HG02885 (cell line): ENCODE measurements at regions not wholly inside any gene's neighbourhood (a gene's known extent, or its start where the extent isn't known, plus 50 kb on each side); places are given as distances from the start of the nearest gene placed in this dataset.
"Not testable (repeated sequence)": the region's sequence is repeated elsewhere in the genome, so short reads cannot be mapped to it uniquely, and the experiment has no call there.

Source experiments
- ATAC-seq: cut with Tn5 transposase; IDR thresholded peaks from one replicate; pipeline ENCODE4 v1.9.1; 2021; ENCODE audit warnings: mild to moderate bottlenecking; ENCODE audit not compliant: unreplicated experiment, poor library complexity

DNA sequence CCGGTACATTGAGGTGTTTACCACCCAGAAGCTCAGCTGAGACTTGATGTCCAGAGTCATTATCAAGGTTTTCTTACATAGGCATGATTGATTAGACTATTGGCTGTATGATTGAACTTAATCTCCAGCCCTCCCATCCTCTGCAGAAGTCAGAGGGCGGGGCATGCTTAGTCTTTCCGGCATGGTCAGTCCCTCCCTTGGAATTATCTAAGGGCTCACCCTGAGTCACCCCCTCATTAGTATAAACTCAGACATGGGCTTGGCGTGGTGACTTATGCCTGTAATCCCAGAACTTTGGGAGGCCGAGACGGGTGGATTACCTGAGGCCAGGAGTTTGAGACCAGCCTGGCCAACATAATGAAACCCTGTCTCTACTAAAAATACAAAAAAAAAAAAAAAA is 243.9 kb downstream of the VAPA start:
- ATAC-seq, result no peak

- no peak for ATAC-seq
Measured at GRCh38 chr18:10160251-10160650, 246.4 kb downstream of the VAPA start.

GRCh38 chr18:10161315-10161714 is 247.5 kb downstream of the VAPA start:
- ATAC-seq, result no peak

DNA sequence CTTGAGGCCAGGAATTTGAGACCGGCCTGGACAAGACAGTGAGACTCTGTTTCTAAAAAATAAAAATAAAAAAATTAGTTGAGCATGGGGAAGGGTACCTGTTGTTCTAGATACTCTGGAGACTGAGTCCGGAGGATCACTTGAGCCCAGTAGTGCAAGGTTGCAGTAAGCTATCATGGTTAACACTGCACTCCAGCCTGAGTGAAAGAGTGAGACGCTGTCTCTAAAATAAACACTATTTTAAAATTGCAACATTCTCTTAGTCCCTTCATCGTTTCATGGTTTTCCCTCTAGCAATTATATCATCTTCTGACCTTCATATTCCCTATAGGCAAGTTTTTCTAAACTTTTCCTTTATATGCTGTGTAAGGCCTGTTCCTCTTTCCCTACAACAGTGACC is 248.5 kb downstream of the VAPA start:
- ATAC-seq, result no peak

- ATAC-seq, result no peak
Measured at GRCh38 chr18:10164271-10165071, 250.7 kb downstream of the VAPA start.

- ATAC-seq, result no peak
Measured at GRCh38 chr18:10166164-10166807, 252.5 kb downstream of the VAPA start.

GRCh38 chr18:10167759-10168158 is 253.9 kb downstream of the VAPA start:
- no peak for ATAC-seq

GRCh38 chr18:10168477-10168876 is 254.7 kb downstream of the VAPA start:
- ATAC-seq, result no peak

DNA sequence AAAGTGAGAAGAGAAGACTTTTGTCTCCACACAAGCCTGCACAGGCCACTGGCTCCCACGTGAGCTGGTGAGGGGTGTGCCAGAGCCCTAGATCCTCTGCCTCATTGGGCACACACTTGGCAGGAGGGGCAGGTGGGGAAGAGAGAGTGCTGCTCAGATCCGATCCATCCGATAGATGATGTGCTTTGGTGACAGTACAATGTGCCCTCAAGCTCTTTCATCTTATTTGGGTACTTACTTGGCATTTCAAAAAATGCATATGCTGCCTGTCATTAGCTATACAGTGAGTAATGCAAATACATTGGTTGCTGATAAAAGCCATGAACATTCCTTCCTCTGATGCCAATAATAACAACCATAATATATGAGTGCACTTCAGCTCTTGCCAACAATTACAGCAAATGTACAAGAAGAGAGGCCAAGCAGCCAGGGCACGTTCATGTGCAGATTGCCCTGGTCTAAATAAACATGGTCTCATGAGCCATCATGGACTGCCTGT is 255.3 kb downstream of the VAPA start:
- ATAC-seq, result no peak

DNA sequence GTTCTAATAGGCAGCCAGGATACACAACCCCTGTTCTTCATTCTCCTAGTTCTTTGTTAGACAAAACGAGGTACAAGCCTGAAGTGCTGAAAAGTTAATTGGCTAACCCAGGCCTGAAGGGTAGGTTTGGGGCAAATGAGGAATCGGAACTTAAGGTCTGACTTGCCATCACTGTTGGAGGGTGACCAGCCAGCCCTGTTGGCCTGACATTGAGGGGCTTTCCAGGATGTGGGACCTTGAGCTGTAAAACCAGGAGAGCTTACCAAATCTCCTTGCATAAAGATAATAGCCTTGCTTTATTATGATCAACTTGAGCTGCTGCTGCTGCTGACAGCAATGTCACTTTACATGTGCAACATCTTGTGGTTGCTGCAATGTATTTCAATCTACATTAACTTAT is 256.0 kb downstream of the VAPA start:
- no peak for ATAC-seq

GRCh38 chr18:10170375-10170774 is 256.6 kb downstream of the VAPA start:
- ATAC-seq, result no peak

GRCh38 chr18:10175333-10175732 is 261.5 kb downstream of the VAPA start:
- not testable (repeated sequence) for ATAC-seq

- not testable (repeated sequence) for ATAC-seq
Measured at GRCh38 chr18:10179326-10179725, 265.5 kb downstream of the VAPA start.

DNA sequence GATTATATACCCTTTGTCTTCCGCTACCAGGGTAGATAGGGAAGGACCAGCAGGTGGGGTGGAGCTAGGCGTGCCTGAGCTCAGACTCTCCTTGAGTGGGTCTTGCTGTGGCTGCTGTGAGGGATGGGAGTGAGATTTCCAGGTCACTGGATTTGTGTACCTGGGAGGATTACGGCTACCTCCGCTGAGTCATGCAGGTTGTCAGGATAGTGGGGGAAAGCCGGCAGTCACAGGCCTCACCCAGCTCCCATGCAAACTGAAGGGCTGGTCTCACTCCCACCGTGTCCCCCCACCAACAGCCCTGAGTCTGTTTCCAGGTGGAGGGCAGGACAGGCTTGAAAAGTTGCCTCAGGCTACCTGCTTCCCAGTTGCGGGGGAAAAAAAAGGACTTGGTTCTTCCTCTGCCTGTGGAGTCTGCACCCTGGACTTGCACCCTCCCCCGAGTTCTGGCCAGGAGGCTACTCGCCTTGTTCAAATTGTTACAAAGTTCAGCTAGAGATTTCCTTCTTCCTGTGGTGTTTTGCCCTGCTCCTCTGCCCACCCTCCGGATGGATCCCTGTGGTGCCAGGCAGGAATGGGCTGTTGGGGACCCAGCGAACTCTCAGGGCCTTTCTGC is 268.3 kb downstream of the VAPA start:
- ATAC-seq, result no peak

DNA sequence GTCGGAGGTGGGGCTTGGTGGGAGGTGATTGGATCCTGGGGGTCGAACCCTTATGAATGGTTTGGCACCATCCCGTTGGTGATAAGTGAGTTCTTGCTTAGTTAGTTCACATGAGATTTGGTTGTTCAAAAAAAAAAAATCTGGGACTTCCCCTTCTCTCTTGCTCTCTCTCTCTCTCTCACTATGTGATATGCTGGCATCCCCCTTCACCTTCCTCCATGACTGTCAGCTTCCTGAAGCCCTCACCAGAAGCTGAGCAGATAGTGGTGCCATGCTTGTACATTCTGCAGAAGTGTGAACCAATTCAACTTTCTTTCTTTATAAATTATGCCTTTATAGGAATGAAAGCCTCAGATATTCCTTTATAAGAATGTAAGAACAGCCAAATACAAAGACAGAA is 269.7 kb upstream of the APCDD1 start:
- no peak for ATAC-seq

DNA sequence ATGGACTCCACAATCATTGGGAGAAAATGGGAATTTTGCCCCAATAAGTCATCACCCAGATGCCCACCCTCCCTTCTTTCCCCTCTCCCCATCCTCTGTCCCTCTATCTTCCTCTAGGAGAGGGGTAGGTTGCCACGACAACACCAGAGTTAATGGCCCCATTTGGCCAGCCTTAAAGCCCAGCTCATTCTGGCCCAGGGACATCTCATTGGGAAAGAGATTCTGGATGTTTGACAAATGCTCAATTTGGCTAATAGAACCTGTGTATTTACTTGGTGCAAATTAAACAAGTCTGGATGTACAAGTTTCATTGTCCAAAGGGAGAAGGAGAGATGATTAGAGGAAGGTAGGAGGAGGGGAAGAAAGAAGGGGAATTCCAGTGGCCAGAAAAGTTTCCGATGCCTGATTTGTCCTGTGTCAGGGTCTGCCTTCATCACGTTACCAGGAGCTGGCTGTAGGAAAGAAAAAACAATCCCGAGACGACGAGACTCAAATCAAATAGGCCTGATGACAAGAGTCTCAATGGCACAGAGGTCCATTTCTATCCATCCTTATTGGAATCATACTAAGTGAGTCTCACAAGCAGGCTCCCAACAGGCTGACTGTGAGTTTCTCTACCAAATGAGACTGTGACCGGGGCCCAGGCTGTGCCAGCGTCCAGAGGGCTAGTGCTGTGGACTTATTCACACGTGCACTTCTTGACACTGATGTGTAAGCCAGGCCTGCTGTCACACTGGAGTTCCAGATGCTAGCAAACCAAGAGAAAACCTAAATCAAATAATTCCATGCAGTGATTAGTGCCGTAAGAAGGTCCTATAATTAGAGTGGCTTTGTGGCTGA is 265.2 kb upstream of the APCDD1 start:
- ATAC-seq, result no peak

GRCh38 chr18:10190564-10190963 is 263.9 kb upstream of the APCDD1 start:
- ATAC-seq, result no peak

DNA sequence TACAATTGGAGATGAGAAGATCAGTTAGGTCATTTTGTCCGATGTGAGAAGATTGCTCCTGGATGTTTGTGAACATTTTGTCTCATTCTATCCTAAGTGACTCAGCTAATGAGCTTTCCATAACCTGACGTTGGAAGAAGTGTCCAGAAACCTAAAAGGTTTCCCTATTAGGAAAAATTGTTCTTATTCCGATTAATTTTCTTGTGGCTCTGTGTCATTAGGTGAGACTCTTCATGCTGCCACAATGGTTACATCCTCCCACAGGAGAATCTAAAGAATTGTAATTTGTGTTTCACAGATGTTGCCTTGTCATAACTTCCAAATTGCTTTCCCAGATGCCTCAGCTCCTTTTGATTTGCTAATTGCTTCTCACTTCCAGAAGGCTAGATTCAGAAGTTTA is 261.0 kb upstream of the APCDD1 start:
- ATAC-seq, result no peak

- ATAC-seq, result no peak
Measured at GRCh38 chr18:10194592-10194991, 259.8 kb upstream of the APCDD1 start.

DNA sequence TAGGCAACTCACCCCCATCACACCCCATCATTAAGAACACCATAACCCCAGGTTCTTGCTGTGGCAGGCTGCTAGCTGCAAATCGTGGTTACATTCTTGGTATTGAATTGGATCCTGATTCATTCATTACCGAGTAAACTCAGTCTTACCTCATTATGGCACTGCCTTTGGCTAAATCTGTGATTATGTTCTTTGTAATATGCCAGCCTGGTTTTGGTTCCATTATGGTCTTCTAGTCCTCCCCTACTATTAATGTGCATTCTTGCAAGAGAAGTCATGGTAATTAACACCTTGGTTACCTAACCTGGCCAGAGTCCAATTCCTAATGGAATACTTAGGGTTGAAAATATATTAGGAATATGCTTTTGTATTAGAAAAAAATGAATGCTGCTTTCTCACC is 258.9 kb upstream of the APCDD1 start:
- ATAC-seq, result no peak

DNA sequence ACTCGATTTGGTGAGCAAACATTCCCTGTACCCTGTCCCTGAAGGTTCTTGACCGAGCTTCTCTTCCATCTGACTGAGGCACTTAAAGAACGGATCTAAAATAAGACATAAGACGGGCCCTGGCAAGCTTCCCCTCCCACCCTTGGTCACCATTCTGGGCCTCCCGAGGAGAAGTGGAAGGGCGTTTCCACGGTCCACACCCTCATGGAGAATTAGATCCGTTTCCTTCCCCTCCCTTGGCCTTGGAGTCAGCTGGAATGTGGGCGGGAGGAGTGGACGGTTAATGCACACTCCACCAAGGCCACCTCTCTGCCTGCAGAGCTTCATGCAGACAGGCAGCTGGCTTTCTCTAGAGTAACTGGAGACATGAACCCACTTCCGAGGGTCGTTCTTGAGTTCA is 257.3 kb upstream of the APCDD1 start:
- ATAC-seq, result no peak
